SK-N-MC (cell line): ENCODE measurements at regions not wholly inside any gene's neighbourhood (a gene's known extent, or its start where the extent isn't known, plus 50 kb on each side); places are given as distances from the start of the nearest gene placed in this dataset.

ENCODE experiments used
- EZH2 ChIP-seq: fragments of 200-600 bp; sonication (generic); IDR thresholded peaks from one replicate; pipeline ENCODE4 v1.6.1; 2017; ENCODE audit warnings: antibody characterized with exemption
- FOXP2 ChIP-seq: optimal IDR thresholded peaks from 2 replicates; pipeline ENCODE3; 2011; ENCODE audit warnings: mild to moderate bottlenecking, moderate library complexity; ENCODE audit not compliant: insufficient read depth; ENCODE audit errors: extremely low read length, control extremely low read depth
- POLR2AphosphoS5 ChIP-seq: IDR thresholded peaks from 2 replicates; pipeline ENCODE4 v1.6.1; 2012; ENCODE audit warnings: mild to moderate bottlenecking, low read depth, low read length, borderline replicate concordance

DNA sequence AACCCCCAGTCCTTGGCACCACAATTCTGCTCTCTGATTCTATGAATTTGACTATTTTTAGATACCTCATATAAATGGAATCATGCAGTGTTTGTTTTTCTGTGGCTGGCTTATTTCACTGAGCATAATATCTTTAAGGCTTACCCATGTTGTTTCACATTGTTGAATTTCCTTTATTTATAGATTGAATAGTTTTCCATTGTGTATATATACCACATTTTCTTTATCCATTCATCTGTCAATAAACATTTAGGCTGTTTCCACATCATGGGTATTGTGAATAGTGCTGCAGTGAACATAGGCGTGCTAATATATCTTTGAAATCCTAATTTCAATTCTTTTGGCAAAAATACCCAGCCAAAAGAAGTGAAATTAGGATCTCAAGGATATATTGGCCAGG is 126.7 kb upstream of the SLC38A2 start:
- TF ChIP-seq EZH2 (no peak), POLR2AphosphoS5 (no peak), FOXP2 (no peak)
